ENCODE measurements at regions not wholly inside any gene's neighbourhood (a gene's known extent, or its start where the extent isn't known, plus 50 kb on each side); places are given as distances from the start of the nearest gene placed in this dataset.

- Histone ChIP-seq H3K9ac (ENCODE audit: low read depth in 2 of 2, low read length in 2 of 2) (no peak overlapping the region), H3K27ac (no peak overlapping the region), H3K27me3 (no peaks in the 10 kb centered on the region), H3K36me3 (no peaks in the 10 kb centered on the region), H3K4me1 (no peaks in the 10 kb centered on the region), H3K9me3 (no peaks in the 10 kb centered on the region), H3K4me3 (no peak overlapping the region)
- intact Hi-C loops (cut with DNase I), result no loop called here
- DNase-seq, result no peak
- TF ChIP-seq CTCF (IDR thresholded peaks at IDR 0.05), result no peak
Observed at GRCh38 chr2:59779571-59779970, 773.9 kb downstream of the BCL11A start.

- DNase-seq, result no peak
- no peaks in the 10 kb centered on the region for H3K36me3 ChIP-seq
- TF ChIP-seq CTCF (IDR thresholded peaks at IDR 0.05), result no peak
Observed at GRCh38 chr2:59777120-59777519, 776.3 kb downstream of the BCL11A start.

GRCh38 chr2:59776726-59777008 lies 776.8 kb downstream of the BCL11A start:
- Histone ChIP-seq H3K9ac (ENCODE audit: low read depth in 2 of 2, low read length in 2 of 2) (no peak overlapping the region), H3K9me3 (no peaks in the 10 kb centered on the region), H3K4me1 (no peaks in the 10 kb centered on the region), H3K27ac (no peak overlapping the region), H3K4me3 (no peak overlapping the region), H3K36me3 (no peaks in the 10 kb centered on the region), H3K27me3 (no peaks in the 10 kb centered on the region)
- DNase-seq, result no peak
- intact Hi-C loops (cut with DNase I), result no loop called here
- TF ChIP-seq CTCF (IDR thresholded peaks at IDR 0.05), result no peak

More at GRCh38 chr2:59777120-59777519, 776.3 kb downstream of the BCL11A start:
- Histone ChIP-seq H3K27me3 (no peaks in the 10 kb centered on the region), H3K4me3 (no peak overlapping the region), H3K4me1 (no peaks in the 10 kb centered on the region), H3K9me3 (no peaks in the 10 kb centered on the region), H3K27ac (no peak overlapping the region), H3K9ac (ENCODE audit: low read depth in 2 of 2, low read length in 2 of 2) (no peak overlapping the region)
- intact Hi-C loops (cut with DNase I), result no loop called here

GRCh38 chr2:59774821-59775433 lies 778.5 kb downstream of the BCL11A start:
- no peak overlapping the region for H3K9ac ChIP-seq (ENCODE audit: low read depth in 2 of 2, low read length in 2 of 2)
- TF ChIP-seq CTCF (IDR thresholded peaks at IDR 0.05), result no peak
- intact Hi-C loops (cut with DNase I), result no loop called here

GRCh38 chr2:59770651-59771050 lies 782.8 kb downstream of the BCL11A start:
- Histone ChIP-seq H3K4me1 (no peaks in the 10 kb centered on the region), H3K9ac (ENCODE audit: low read depth in 2 of 2, low read length in 2 of 2) (no peak overlapping the region), H3K27ac (no peak overlapping the region), H3K4me3 (no peak overlapping the region), H3K9me3 (no peaks in the 10 kb centered on the region), H3K27me3 (no peaks in the 10 kb centered on the region), H3K36me3 (no peaks in the 10 kb centered on the region)
- no peak for DNase-seq
- TF ChIP-seq CTCF (IDR thresholded peaks at IDR 0.05), result no peak
- intact Hi-C loops (cut with DNase I), result no loop called here

More at GRCh38 chr2:59774821-59775433, 778.5 kb downstream of the BCL11A start:
- Histone ChIP-seq H3K36me3 (no peaks in the 10 kb centered on the region), H3K9me3 (no peaks in the 10 kb centered on the region), H3K27ac (no peak overlapping the region), H3K4me1 (no peaks in the 10 kb centered on the region), H3K4me3 (no peak overlapping the region), H3K27me3 (no peaks in the 10 kb centered on the region)
- DNase-seq, result no peak
